ENCODE measurements at regions not wholly inside any gene's neighbourhood (a gene's known extent, or its start where the extent isn't known, plus 50 kb on each side); places are given as distances from the start of the nearest gene placed in this dataset.

DNA sequence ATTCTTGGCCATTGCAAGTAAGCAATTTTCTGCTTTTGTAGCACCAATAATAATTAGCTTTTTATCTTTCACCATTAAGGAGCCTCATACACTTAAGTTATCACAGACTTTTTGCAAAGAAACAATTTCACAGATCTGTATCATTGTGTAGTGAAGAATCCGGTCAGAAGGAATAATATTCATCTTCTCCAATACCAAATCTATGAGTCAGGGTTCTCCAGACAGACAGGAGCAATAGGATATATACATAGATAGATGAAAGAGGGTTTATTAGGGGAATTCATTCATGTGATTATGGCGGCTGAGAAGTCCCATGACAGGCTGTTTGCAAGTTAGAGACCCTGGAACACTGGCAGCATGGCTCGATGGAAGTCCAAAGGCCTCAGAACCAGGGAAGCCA is 82.9 kb upstream of the UBASH3B start:
- TF ChIP-seq SRF (IDR thresholded peaks at IDR 0.05; ENCODE audit: low read depth): no peak
- TF ChIP-seq, protein P1, sequence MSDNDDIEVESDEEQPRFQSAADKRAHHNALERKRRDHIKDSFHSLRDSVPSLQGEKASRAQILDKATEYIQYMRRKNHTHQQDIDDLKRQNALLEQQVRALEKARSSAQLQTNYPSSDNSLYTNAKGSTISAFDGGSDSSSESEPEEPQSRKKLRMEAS (IDR thresholded peaks at IDR 0.05): no peak
- TF ChIP-seq FOSL1 (IDR thresholded peaks at IDR 0.05; ENCODE audit: low read depth): no peak
- no peak for TF ChIP-seq ZFX (IDR thresholded peaks at IDR 0.05)
- no peak for TF ChIP-seq SP1 (IDR thresholded peaks at IDR 0.05; ENCODE audit: low read depth)
- no peak for TF ChIP-seq POLR2AphosphoS5 (IDR thresholded peaks at IDR 0.05; ENCODE audit: low read depth, low read length)
- no peak for TF ChIP-seq CEBPB (IDR thresholded peaks at IDR 0.05; ENCODE audit: low read depth)
- TF ChIP-seq CBX3 (IDR thresholded peaks at IDR 0.05; ENCODE audit: low read depth): no peak
- no peak for TF ChIP-seq EZH2phosphoT487 (IDR thresholded peaks at IDR 0.05; ENCODE audit: borderline replicate concordance)
- TF ChIP-seq JUND (IDR thresholded peaks at IDR 0.05): no peak
- TF ChIP-seq POLR2A (IDR thresholded peaks at IDR 0.05; ENCODE audit: borderline replicate concordance, extremely low read depth, insufficient read depth, insufficient read length): no peak
- TF ChIP-seq YY1 (IDR thresholded peaks at IDR 0.05; ENCODE audit: extremely low read depth, insufficient replicate concordance, low read depth, low read length): no peak
- H3K9me3 ChIP-seq (ENCODE audit: control insufficient read depth in 1 of 2, insufficient read depth in 1 of 2, low read depth in 1 of 2, low read length in 2 of 2): no peaks in the 10 kb centered on the region
- no peaks in the 10 kb centered on the region for H3K79me2 ChIP-seq (ENCODE audit: insufficient read depth, low read length)
- no peak overlapping the region for H3K4me3 ChIP-seq (replicated peaks in 1 of 2; ENCODE audit: low read depth in 1 of 2, low read length in 2 of 2)
- POLR2A ChIA-PET: no interaction called here
- RAD21 ChIA-PET (ENCODE audit: low non-redundant PET in 1 of 2, low total read pairs in 2 of 2, uncharacterized antibody in 2 of 2, unreplicated experiment in 2 of 2): no interaction called here
- H3K4me2 ChIP-seq (ENCODE audit: low read length): no peak overlapping the region
- H2AFZ ChIP-seq (ENCODE audit: low read depth, low read length, poor library complexity, severe bottlenecking): no peak overlapping the region
- H3K9ac ChIP-seq (ENCODE audit: low read length): no peak overlapping the region
- intact Hi-C loops (cut with micrococcal nuclease): no loop called here
- H4K20me1 ChIP-seq (ENCODE audit: insufficient read depth): no peaks in the 10 kb centered on the region
- BruUV-seq (replicated peaks): no TSS peak
- H3K27ac ChIP-seq (ENCODE audit: low read depth, low read length): no peak overlapping the region
- ATAC-seq (no peak), DNase-seq (ENCODE audit: low read depth, low spot score) (no peak)
- no peaks in the 10 kb centered on the region for H3K36me3 ChIP-seq (ENCODE audit: control insufficient read depth in 1 of 2, insufficient read depth in 2 of 2, low read length in 2 of 2)
- no peaks in the 10 kb centered on the region for H3K9me2 ChIP-seq (ENCODE audit: insufficient read depth)
- no peaks in the 10 kb centered on the region for H3K4me1 ChIP-seq (ENCODE audit: control insufficient read depth in 1 of 2, insufficient read depth in 2 of 2, low read length in 2 of 2)
- CTCF ChIA-PET: no interaction called here
- no peaks in the 10 kb centered on the region for H3K27me3 ChIP-seq (ENCODE audit: insufficient read depth, low read length)

DNA sequence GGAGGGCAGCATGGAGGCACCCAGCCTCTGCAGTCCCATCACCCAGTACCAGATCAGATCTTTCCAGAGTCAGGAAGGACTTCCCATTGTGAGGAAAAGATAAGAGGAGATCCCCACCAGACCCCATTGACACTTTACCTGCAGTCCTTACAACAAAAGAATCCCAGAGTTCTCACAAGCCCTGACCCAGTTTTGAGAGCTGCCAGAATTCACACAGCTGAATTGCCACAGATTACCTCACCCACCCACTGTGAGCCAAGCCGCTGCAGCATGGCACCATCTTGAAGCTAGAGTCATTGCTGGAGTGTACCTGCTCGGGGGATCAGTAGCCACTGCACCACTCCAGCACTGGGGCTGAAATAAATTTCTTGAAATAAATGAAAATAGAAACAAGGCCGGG is 91.8 kb upstream of the UBASH3B start:
- H3K9ac ChIP-seq (ENCODE audit: low read length): no peak overlapping the region
- DNase-seq (ENCODE audit: low read depth, low spot score): no peak
- peaks cover 0 to 8% of the 10 kb centered on the region in 2 experiments; a peak in 2 of 4 replicates for H3K4me1 ChIP-seq (ENCODE audit: control insufficient read depth in 1 of 2, insufficient read depth in 2 of 2, low read length in 2 of 2)
- ChIA-PET CTCF (no interaction called here), POLR2A (no interaction called here), RAD21 (ENCODE audit: low non-redundant PET in 1 of 2, low total read pairs in 2 of 2, uncharacterized antibody in 2 of 2, unreplicated experiment in 2 of 2) (no interaction called here)
- no peaks in the 10 kb centered on the region for H3K27me3 ChIP-seq (ENCODE audit: insufficient read depth, low read length)
- H3K9me3 ChIP-seq (ENCODE audit: control insufficient read depth in 1 of 2, insufficient read depth in 1 of 2, low read depth in 1 of 2, low read length in 2 of 2): no peaks in the 10 kb centered on the region
- peaks cover 3% of the 10 kb centered on the region; the same call in 1 of the 2 replicates for H3K9me2 ChIP-seq (ENCODE audit: insufficient read depth)
- no peaks in the 10 kb centered on the region for H4K20me1 ChIP-seq (ENCODE audit: insufficient read depth)
- no TSS peak for BruUV-seq (replicated peaks)
- no peaks in the 10 kb centered on the region for H3K79me2 ChIP-seq (ENCODE audit: insufficient read depth, low read length)
- H2AFZ ChIP-seq (ENCODE audit: low read depth, low read length, poor library complexity, severe bottlenecking): no peak overlapping the region
- no peak overlapping the region for H3K4me2 ChIP-seq (ENCODE audit: low read length)
- no peaks in the 10 kb centered on the region for H3K36me3 ChIP-seq (ENCODE audit: control insufficient read depth in 1 of 2, insufficient read depth in 2 of 2, low read length in 2 of 2)
- intact Hi-C loops (cut with micrococcal nuclease): no loop called here
- ATAC-seq: no peak
- H3K27ac ChIP-seq (ENCODE audit: low read depth, low read length): no peak overlapping the region
- H3K4me3 ChIP-seq (replicated peaks in 1 of 2; ENCODE audit: low read depth in 1 of 2, low read length in 2 of 2): no peak overlapping the region
- TF ChIP-seq SRF (IDR thresholded peaks at IDR 0.05; ENCODE audit: low read depth) (no peak), TCF7L2 (IDR thresholded peaks at IDR 0.05; ENCODE audit: borderline replicate concordance, extremely low read depth, insufficient read depth, insufficient read length) (no peak), EZH2 (IDR thresholded peaks at IDR 0.05) (no peak), ZFX (IDR thresholded peaks at IDR 0.05) (no peak), POLR2AphosphoS5 (IDR thresholded peaks at IDR 0.05; ENCODE audit: low read depth, low read length) (no peak), RAD21 (IDR thresholded peaks at IDR 0.05; ENCODE audit: low read depth) (no peak), YY1 (IDR thresholded peaks at IDR 0.05; ENCODE audit: extremely low read depth, insufficient replicate concordance, low read depth, low read length) (no peak), POLR2A (IDR thresholded peaks at IDR 0.05; ENCODE audit: borderline replicate concordance, extremely low read depth, insufficient read depth, insufficient read length) (no peak), SP1 (IDR thresholded peaks at IDR 0.05; ENCODE audit: low read depth) (no peak), ZNF274 (IDR thresholded peaks at IDR 0.05; ENCODE audit: low read depth, low read length) (no peak), FOSL1 (IDR thresholded peaks at IDR 0.05; ENCODE audit: low read depth) (no peak)
- TF ChIP-seq, protein P2, sequence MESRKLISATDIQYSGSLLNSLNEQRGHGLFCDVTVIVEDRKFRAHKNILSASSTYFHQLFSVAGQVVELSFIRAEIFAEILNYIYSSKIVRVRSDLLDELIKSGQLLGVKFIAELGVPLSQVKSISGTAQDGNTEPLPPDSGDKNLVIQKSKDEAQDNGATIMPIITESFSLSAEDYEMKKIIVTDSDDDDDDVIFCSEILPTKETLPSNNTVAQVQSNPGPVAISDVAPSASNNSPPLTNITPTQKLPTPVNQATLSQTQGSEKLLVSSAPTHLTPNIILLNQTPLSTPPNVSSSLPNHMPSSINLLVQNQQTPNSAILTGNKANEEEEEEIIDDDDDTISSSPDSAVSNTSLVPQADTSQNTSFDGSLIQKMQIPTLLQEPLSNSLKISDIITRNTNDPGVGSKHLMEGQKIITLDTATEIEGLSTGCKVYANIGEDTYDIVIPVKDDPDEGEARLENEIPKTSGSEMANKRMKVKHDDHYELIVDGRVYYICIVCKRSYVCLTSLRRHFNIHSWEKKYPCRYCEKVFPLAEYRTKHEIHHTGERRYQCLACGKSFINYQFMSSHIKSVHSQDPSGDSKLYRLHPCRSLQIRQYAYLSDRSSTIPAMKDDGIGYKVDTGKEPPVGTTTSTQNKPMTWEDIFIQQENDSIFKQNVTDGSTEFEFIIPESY (IDR thresholded peaks at IDR 0.05; ENCODE audit: extremely low read depth, insufficient replicate concordance, low read length): no peak
- TF ChIP-seq, protein P1 (IDR thresholded peaks at IDR 0.05): no peak
- TF ChIP-seq, protein P3, sequence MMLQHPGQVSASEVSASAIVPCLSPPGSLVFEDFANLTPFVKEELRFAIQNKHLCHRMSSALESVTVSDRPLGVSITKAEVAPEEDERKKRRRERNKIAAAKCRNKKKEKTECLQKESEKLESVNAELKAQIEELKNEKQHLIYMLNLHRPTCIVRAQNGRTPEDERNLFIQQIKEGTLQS (IDR thresholded peaks at IDR 0.05): no peak

Measured in HCT116 (cell line).